NCI-H2171 (cell line): ENCODE measurements at regions not wholly inside any gene's neighbourhood (a gene's known extent, or its start where the extent isn't known, plus 50 kb on each side); places are given as distances from the start of the nearest gene placed in this dataset.
"Not testable (repeated sequence)": the region's sequence is repeated elsewhere in the genome, so short reads cannot be mapped to it uniquely, and the experiment has no call there.

Experiments used
- DNase-seq: peaks from one replicate; lab custom pipeline; 2025; lab: John Stamatoyannopoulos, UW

GRCh38 chr2:215862351-215862771 lies 151.0 kb downstream of the MREG start:
- no peak for DNase-seq

GRCh38 chr2:215861607-215862350 lies 151.6 kb downstream of the MREG start:
- no peak for DNase-seq

- DNase-seq, result no peak
These were observed 157.3 kb downstream of the MREG start for GRCh38 chr2:215856080-215856479.

- not testable (repeated sequence) for DNase-seq
These were observed 158.0 kb downstream of the MREG start for GRCh38 chr2:215855308-215855707.

GRCh38 chr2:215854008-215854407 lies 159.3 kb downstream of the MREG start:
- DNase-seq, result no peak

- no peak for DNase-seq
These were observed 161.7 kb downstream of the MREG start for GRCh38 chr2:215851696-215852095.

- no peak for DNase-seq
These were observed 162.3 kb downstream of the MREG start for GRCh38 chr2:215851082-215851481.

GRCh38 chr2:215850380-215850779 lies 163.0 kb downstream of the MREG start:
- DNase-seq, result no peak

GRCh38 chr2:215849771-215850170 lies 163.6 kb downstream of the MREG start:
- DNase-seq, result no peak

GRCh38 chr2:215848698-215849097 lies 164.7 kb downstream of the MREG start:
- DNase-seq, result no peak

GRCh38 chr2:215848146-215848545 lies 165.2 kb downstream of the MREG start:
- no peak for DNase-seq

GRCh38 chr2:215847718-215848117 lies 165.6 kb downstream of the MREG start:
- DNase-seq, result no peak

- DNase-seq, result no peak
These were observed 166.3 kb downstream of the MREG start for GRCh38 chr2:215847056-215847455.

- no peak for DNase-seq
These were observed 167.3 kb downstream of the MREG start for GRCh38 chr2:215845839-215846586.

GRCh38 chr2:215843579-215843978 lies 169.8 kb downstream of the MREG start:
- DNase-seq, result peak; percentile 32

GRCh38 chr2:215841175-215841816 lies 172.1 kb downstream of the MREG start:
- no peak for DNase-seq

- DNase-seq, result no peak
These were observed 173.5 kb downstream of the MREG start for GRCh38 chr2:215839816-215840215.

- no peak for DNase-seq
These were observed 174.0 kb downstream of the MREG start for GRCh38 chr2:215839309-215839708.

- DNase-seq, result no peak
These were observed 176.5 kb downstream of the MREG start for GRCh38 chr2:215836881-215837280.

GRCh38 chr2:215835657-215836056 lies 177.7 kb downstream of the MREG start:
- no peak for DNase-seq

GRCh38 chr2:215835231-215835630 lies 178.1 kb downstream of the MREG start:
- no peak for DNase-seq

GRCh38 chr2:215833531-215834162 lies 179.7 kb downstream of the MREG start:
- no peak for DNase-seq
